HepG2 (cell line): ENCODE measurements at regions not wholly inside any gene's neighbourhood (a gene's known extent, or its start where the extent isn't known, plus 50 kb on each side); places are given as distances from the start of the nearest gene placed in this dataset.

Experiments
- JUND ChIP-seq: sonication (generic); formaldehyde crosslinking; IDR thresholded peaks from 2 replicates; pipeline ENCODE4 v1.8.0; 2022; ENCODE audit warnings: mild to moderate bottlenecking, missing genetic modification reagents
- POLR2AphosphoS2 ChIP-seq: IDR thresholded peaks from 2 replicates; pipeline ENCODE4 v1.6.1; 2011; ENCODE audit warnings: low read depth, low read length, improper control_type of control experiment
- TARDBP ChIP-seq: sonication (generic); formaldehyde crosslinking; IDR thresholded peaks from 2 replicates; pipeline ENCODE4 v1.8.0; 2022; ENCODE audit warnings: mild to moderate bottlenecking, missing genetic modification reagents
- TCF12 ChIP-seq, 2 experiments: fragments of 450-650 bp in 1 of 2; sonication (generic) in 1 of 2; formaldehyde crosslinking in 1 of 2; IDR thresholded peaks; 2 replicates each; pipeline versions ENCODE4 v1.6.1 to v1.8.0; 2017 to 2022; ENCODE audit warnings: antibody characterized with exemption in 1 of 2, mild to moderate bottlenecking in 1 of 2, missing genetic modification reagents in 1 of 2, moderate library complexity in 1 of 2
- ZNF17 ChIP-seq: sonication (generic); formaldehyde crosslinking; IDR thresholded peaks from 2 replicates; pipeline ENCODE4 v1.5.0; 2020; ENCODE audit warnings: mild to moderate bottlenecking, missing genetic modification reagents
- TF ChIP-seq, protein P1 (sequence below): sonication (generic); formaldehyde crosslinking; IDR thresholded peaks from 2 replicates; pipeline ENCODE4 v1.5.0; 2020; ENCODE audit warnings: mild to moderate bottlenecking, missing genetic modification reagents, moderate library complexity

DNA sequence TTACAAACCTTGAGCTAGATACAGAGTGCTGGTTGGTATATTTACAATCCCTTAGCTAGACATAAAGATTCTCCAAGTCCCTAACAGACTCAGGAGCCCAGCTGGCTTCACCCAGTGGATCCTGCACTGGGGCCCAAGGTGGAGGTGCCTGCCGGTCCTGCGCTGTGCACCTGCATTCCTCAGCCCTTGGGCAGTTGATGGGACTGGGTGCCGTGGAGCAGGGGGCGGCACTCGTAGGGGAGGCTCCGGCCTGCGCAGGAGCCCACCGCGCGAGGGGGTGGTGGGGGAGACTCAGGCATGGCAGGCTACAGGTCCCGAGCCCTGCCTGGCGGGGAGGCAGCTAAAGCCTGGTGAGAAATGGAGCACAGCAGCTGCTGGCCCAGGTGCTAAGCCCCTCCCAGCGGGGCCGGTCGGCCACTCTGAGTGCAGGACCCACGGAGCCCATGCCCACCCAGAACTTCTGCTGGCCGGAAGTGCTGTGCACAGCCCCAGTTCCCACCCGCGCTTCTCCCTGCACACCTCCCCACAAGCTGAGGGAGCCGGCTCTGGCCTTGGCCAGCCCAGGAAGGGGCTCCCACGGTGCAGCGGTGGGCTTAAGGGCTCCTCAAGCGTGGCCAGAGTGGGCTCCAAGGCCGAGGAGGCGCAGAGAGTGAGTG is 1464.7 kb downstream of the EFNA5 start:
- TF ChIP-seq, protein P1, sequence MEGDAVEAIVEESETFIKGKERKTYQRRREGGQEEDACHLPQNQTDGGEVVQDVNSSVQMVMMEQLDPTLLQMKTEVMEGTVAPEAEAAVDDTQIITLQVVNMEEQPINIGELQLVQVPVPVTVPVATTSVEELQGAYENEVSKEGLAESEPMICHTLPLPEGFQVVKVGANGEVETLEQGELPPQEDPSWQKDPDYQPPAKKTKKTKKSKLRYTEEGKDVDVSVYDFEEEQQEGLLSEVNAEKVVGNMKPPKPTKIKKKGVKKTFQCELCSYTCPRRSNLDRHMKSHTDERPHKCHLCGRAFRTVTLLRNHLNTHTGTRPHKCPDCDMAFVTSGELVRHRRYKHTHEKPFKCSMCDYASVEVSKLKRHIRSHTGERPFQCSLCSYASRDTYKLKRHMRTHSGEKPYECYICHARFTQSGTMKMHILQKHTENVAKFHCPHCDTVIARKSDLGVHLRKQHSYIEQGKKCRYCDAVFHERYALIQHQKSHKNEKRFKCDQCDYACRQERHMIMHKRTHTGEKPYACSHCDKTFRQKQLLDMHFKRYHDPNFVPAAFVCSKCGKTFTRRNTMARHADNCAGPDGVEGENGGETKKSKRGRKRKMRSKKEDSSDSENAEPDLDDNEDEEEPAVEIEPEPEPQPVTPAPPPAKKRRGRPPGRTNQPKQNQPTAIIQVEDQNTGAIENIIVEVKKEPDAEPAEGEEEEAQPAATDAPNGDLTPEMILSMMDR (CRISPR knock-in tag): no peak
- no peak for TF ChIP-seq POLR2AphosphoS2
- no peak for TF ChIP-seq TARDBP
- no peak for TF ChIP-seq TCF12 (IDR thresholded peaks at IDR 0.05)
- no peak for TF ChIP-seq TCF12 (CRISPR knock-in tag; IDR thresholded peaks at IDR 0.05)
- no peak for TF ChIP-seq ZNF17 (CRISPR knock-in tag)
- TF ChIP-seq JUND (CRISPR knock-in tag): no peak
